ENCODE measurements at regions not wholly inside any gene's neighbourhood (a gene's known extent, or its start where the extent isn't known, plus 50 kb on each side); places are given as distances from the start of the nearest gene placed in this dataset.

- TF ChIP-seq EZH2 (IDR thresholded peaks at IDR 0.05; ENCODE audit: borderline replicate concordance, low read depth, low read length, poor library complexity, severe bottlenecking), result no peak
- TF ChIP-seq, protein P1, sequence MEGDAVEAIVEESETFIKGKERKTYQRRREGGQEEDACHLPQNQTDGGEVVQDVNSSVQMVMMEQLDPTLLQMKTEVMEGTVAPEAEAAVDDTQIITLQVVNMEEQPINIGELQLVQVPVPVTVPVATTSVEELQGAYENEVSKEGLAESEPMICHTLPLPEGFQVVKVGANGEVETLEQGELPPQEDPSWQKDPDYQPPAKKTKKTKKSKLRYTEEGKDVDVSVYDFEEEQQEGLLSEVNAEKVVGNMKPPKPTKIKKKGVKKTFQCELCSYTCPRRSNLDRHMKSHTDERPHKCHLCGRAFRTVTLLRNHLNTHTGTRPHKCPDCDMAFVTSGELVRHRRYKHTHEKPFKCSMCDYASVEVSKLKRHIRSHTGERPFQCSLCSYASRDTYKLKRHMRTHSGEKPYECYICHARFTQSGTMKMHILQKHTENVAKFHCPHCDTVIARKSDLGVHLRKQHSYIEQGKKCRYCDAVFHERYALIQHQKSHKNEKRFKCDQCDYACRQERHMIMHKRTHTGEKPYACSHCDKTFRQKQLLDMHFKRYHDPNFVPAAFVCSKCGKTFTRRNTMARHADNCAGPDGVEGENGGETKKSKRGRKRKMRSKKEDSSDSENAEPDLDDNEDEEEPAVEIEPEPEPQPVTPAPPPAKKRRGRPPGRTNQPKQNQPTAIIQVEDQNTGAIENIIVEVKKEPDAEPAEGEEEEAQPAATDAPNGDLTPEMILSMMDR (conservative IDR thresholded peaks at IDR 0.05; ENCODE audit: low read depth, low read length), result no peak
These were observed 153.5 kb upstream of the CSF3R start for GRCh38 chr1:36636206-36636605.

Data from A673 (cell line).